ENCODE measurements at regions not wholly inside any gene's neighbourhood (a gene's known extent, or its start where the extent isn't known, plus 50 kb on each side); places are given as distances from the start of the nearest gene placed in this dataset.

DNA sequence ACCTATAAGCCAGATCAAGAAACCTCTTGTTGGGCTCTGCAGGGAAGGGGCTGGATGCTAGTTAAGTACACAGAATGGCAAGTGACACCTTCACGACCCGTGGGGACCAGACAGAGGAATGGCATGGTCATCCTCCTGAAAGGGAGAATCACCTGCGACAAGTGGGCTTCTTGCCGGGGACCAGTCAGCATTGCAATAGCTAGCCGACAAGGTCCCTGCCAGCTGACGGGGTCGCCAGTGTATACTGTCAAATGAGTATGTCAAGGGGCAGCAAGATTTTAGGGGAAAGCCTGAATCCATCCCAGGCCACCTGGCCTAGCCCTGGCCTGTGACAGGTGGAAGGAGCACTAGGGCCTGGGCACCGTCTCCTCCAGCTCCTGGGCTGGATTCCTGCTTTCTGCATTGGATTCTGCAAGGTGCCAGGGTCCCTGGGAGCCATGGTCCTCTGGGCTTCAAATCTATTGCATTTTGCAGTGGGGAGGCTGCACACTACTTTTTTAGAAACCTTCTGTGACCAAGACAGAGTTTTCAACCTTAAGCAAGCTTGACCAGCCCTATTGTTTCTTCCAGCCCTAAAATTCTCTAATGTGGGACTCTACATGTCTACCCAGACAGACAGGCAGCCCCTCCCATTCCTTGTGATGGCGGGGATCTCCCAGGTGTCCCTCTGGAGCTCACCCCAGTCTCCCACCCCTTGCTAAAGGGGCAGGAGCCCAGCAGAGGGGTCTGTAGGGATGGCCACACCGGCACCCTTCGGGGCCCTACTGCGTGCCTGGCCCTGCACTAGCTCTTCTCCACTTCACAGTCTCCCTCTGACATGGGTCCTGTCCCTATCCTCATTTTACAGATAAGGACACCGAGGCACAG is 178.5 kb downstream of the GLI2 start:
- H4K20me1 ChIP-seq (ENCODE audit: control insufficient read depth, insufficient read depth): no peaks in the 10 kb centered on the region
- H3K9me3 ChIP-seq (replicated peaks; ENCODE audit: control insufficient read depth, insufficient read depth, low read length): no peaks in the 10 kb centered on the region
- no peak overlapping the region for H3K4me2 ChIP-seq (ENCODE audit: control insufficient read depth, insufficient read depth)
- TF ChIP-seq MEF2A (IDR thresholded peaks at IDR 0.05; ENCODE audit: insufficient read depth, low read depth, low read length) (no peak), SPI1 (IDR thresholded peaks at IDR 0.05; ENCODE audit: borderline replicate concordance, insufficient read depth, low read depth, low read length) (no peak), ZNF384 (IDR thresholded peaks at IDR 0.05; ENCODE audit: borderline replicate concordance, low read depth, low read length) (no peak), ESRRA (IDR thresholded peaks at IDR 0.05; ENCODE audit: low read length) (no peak), IKZF1 (conservative IDR thresholded peaks at IDR 0.05) (no peak)
- TF ChIP-seq, protein P1, sequence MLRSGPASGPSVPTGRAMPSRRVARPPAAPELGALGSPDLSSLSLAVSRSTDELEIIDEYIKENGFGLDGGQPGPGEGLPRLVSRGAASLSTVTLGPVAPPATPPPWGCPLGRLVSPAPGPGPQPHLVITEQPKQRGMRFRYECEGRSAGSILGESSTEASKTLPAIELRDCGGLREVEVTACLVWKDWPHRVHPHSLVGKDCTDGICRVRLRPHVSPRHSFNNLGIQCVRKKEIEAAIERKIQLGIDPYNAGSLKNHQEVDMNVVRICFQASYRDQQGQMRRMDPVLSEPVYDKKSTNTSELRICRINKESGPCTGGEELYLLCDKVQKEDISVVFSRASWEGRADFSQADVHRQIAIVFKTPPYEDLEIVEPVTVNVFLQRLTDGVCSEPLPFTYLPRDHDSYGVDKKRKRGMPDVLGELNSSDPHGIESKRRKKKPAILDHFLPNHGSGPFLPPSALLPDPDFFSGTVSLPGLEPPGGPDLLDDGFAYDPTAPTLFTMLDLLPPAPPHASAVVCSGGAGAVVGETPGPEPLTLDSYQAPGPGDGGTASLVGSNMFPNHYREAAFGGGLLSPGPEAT (IDR thresholded peaks at IDR 0.05; ENCODE audit: low read depth): no peak
- H2AFZ ChIP-seq (ENCODE audit: control insufficient read depth, low read depth, low read length): no peak overlapping the region
- H3K27me3 ChIP-seq (replicated peaks in 1 of 2; ENCODE audit: control insufficient read depth in 2 of 2, insufficient read depth in 2 of 2, low read length in 1 of 2): peaks cover 0 to 6% of the 10 kb centered on the region in 2 experiments; a peak in 3 of 4 replicates
- ChIA-PET CTCF (no interaction called here), POLR2A (no interaction called here), RAD21 (ENCODE audit: unreplicated experiment) (no interaction called here), SMC1A (ENCODE audit: uncharacterized antibody, unreplicated experiment) (no interaction called here)
- no peaks in the 10 kb centered on the region for H3K79me2 ChIP-seq (ENCODE audit: control insufficient read depth, insufficient read depth, low read length)
- 25% methylated on average over 11 of the region's 13 CpGs for WGBS (ENCODE audit: insufficient coverage, insufficient replicate concordance, low lambda C conversion rate, missing lambda C conversion rate)
- H3K4me1 ChIP-seq (ENCODE audit: control insufficient read depth, insufficient read depth, low read length): no peaks in the 10 kb centered on the region
- H3K4me3 ChIP-seq: no peak overlapping the region
- no peak overlapping the region for H3K27ac ChIP-seq (ENCODE audit: control insufficient read depth, insufficient read depth)
- BruUV-seq (replicated peaks): no TSS peak
- intact Hi-C loops (cut with micrococcal nuclease; ENCODE audit: unreplicated experiment): no loop called here
- ATAC-seq: no peak
- FAIRE-seq: no peak
- no peak overlapping the region for H3K9ac ChIP-seq (ENCODE audit: control insufficient read depth, insufficient read depth, low read length)
- DNase-seq (ENCODE audit: low read depth, low spot score): no peak
- no peaks in the 10 kb centered on the region for H3K36me3 ChIP-seq (ENCODE audit: control insufficient read depth in 2 of 2, insufficient read depth in 2 of 2, low read length in 1 of 2)
- in situ Hi-C loops (cut with MboI): no loop called here
